Dendritic cell treated with granulocyte-macrophage colony-stimulating factor and Interleukin-4, amounts not matched to agents 40 ng/mL and 50 ng/mL, for 4 days (primary cell): ENCODE measurements at regions not wholly inside any gene's neighbourhood (a gene's known extent, or its start where the extent isn't known, plus 50 kb on each side); places are given as distances from the start of the nearest gene placed in this dataset.
"Not testable (repeated sequence)": the region's sequence is repeated elsewhere in the genome, so short reads cannot be mapped to it uniquely, and the experiment has no call there.

ENCODE experiments used
- H3K27ac Mint-ChIP-seq: one replicate; pipeline ENCODE4 v1.8.0; 2022; ENCODE audit warnings: mild to moderate bottlenecking, mixed read lengths
- H3K27me3 Mint-ChIP-seq: one replicate; pipeline ENCODE4 v1.8.0; 2022; ENCODE audit warnings: mild to moderate bottlenecking, mixed read lengths
- H3K36me3 Mint-ChIP-seq: one replicate; pipeline ENCODE4 v1.8.0; 2022; ENCODE audit warnings: low read depth, mixed read lengths
- H3K4me1 Mint-ChIP-seq: one replicate; pipeline ENCODE4 v1.8.0; 2022; ENCODE audit warnings: low read depth, mixed read lengths
- H3K4me3 Mint-ChIP-seq: one replicate; pipeline ENCODE4 v1.8.0; 2022; ENCODE audit warnings: mild to moderate bottlenecking, moderate library complexity, mixed read lengths
- H3K9me3 Mint-ChIP-seq: one replicate; pipeline ENCODE4 v1.8.0; 2022; ENCODE audit warnings: mixed read lengths
- intact Hi-C: fragments of 100-400 bp; cut with micrococcal nuclease; formaldehyde crosslinking; loops from one replicate; pipeline ENCODE4 v1.15.0; 2022

DNA sequence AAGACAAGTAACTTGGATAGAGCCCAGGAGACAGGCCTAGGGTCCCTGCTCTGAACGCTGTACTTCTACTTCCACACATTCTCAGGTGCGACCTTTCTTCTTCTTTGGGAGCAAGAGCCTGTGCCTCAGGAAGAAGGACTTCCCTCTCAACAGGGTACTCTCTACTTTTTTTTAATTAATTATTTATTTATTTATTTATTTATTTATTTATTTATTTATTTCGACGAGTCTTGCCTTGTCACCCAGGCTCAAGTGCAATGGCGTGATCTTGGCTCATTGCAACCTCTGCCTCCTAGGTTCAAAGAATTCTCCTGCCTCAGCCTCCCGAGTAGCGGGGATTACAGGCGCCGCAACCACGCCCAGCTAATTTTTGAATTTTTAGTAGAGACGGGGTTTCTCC is 361.6 kb downstream of the FAM72C start:
- intact Hi-C loops, result no loop called here
- H3K4me1 Mint-ChIP-seq, result no peaks in the 10 kb centered on the region
- H3K27ac Mint-ChIP-seq, result no peak overlapping the region
- peaks cover 2% of the 10 kb centered on the region for H3K27me3 Mint-ChIP-seq
- H3K4me3 Mint-ChIP-seq, result no peak overlapping the region
- H3K36me3 Mint-ChIP-seq, result no peaks in the 10 kb centered on the region
- H3K9me3 Mint-ChIP-seq, result no peaks in the 10 kb centered on the region

DNA sequence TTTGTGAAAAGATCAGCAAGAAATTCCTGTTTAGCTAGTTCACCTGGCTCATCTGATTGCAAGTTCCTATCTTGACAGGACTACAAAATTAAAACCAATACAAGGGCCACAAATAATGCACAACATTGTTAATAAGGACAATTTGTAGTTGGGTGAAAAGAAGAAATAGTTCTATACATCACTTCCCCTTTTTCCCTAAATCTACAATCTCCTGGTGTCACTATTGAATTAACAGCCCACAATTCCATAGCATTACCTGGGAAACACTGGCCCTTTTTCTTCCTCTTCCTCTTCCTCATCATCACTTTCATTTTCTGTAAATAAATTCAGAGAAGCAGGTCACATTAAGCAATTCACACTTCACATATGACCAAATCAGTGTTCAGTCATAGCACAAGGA is 366.9 kb downstream of the FAM72C start:
- Mint-ChIP-seq H3K27ac (no peak overlapping the region), H3K4me3 (no peak overlapping the region), H3K36me3 (no peaks in the 10 kb centered on the region), H3K4me1 (no peaks in the 10 kb centered on the region), H3K9me3 (no peaks in the 10 kb centered on the region), H3K27me3 (peaks cover 1% of the 10 kb centered on the region)
- intact Hi-C loops, result no loop called here

DNA sequence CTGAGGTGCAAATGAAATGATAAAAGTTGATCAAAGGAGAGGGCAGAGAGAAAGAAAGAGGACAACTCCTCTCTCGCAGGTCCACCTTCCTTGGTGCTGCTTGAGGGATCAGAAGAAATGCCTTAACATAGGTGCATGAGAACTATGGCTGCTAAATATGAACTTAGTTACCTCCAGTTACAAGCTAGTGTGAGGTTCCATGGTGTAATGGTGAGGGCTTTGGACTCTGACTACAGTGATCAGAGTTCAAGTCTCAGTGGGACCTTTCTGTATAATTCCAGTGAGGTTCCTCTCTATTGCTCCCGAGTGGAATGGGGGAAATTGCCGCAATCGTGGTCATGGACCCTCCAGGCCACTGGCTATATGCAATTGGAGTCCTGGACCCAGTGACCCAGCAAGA is 387.3 kb downstream of the FAM72C start:
- intact Hi-C loops, result no loop called here
- Mint-ChIP-seq H3K9me3 (peaks cover 8% of the 10 kb centered on the region), H3K4me1 (no peaks in the 10 kb centered on the region), H3K36me3 (no peaks in the 10 kb centered on the region), H3K27ac (no peak overlapping the region), H3K27me3 (peaks cover 11% of the 10 kb centered on the region), H3K4me3 (no peak overlapping the region)

DNA sequence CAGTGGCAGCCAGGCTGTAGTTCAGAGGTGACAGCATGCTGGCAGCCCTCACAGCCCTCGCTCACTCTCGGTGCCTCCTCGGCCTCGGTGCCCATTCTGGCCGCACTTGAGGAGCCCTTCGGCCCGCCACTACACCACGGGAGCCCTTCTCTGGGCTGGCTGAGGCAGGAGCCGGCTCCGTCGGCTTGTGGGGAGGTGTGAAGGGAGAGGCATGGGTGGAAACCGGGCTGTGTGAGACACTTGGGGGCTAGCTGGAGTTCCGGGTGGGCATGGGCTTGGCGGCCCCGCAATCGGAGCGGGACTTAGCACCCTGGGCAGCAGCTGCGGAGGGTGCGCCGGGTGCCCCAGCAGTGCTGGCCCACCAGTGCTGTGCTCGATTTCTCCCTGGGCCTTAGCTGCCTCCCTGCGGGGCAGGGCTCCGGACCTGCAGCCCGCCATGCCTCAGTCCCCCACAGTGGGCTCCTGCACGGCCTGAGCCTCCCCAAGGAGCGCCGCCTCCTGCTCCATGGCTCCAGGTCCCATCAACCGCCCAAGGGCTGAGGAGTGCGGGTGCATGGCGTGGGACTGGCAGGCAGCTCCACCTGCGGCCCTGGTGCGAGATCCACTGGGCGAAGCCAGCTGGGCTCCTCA is 396.8 kb downstream of the FAM72C start:
- H3K4me3 Mint-ChIP-seq, result no peak overlapping the region
- peaks cover 9% of the 10 kb centered on the region for H3K9me3 Mint-ChIP-seq
- H3K36me3 Mint-ChIP-seq, result no peaks in the 10 kb centered on the region
- H3K27me3 Mint-ChIP-seq, result peaks cover under 1% of the 10 kb centered on the region
- intact Hi-C loops, result no loop called here
- H3K27ac Mint-ChIP-seq, result no peak overlapping the region
- H3K4me1 Mint-ChIP-seq, result no peaks in the 10 kb centered on the region

- not testable (repeated sequence) for H3K27me3 Mint-ChIP-seq, H3K36me3 Mint-ChIP-seq
These were observed 399.1 kb downstream of the FAM72C start for GRCh38 chr1:143572661-143573060.

GRCh38 chr1:143563761-143564160 is 408.0 kb downstream of the FAM72C start:
- H3K4me1 Mint-ChIP-seq, H3K4me3 Mint-ChIP-seq, intact Hi-C loops, H3K9me3 Mint-ChIP-seq, H3K27me3 Mint-ChIP-seq, H3K27ac Mint-ChIP-seq, H3K36me3 Mint-ChIP-seq: not testable (repeated sequence)

More at GRCh38 chr1:143572661-143573060, 399.1 kb downstream of the FAM72C start:
- H3K9me3 Mint-ChIP-seq, H3K4me1 Mint-ChIP-seq, intact Hi-C loops, H3K27ac Mint-ChIP-seq, H3K4me3 Mint-ChIP-seq: not testable (repeated sequence)

DNA sequence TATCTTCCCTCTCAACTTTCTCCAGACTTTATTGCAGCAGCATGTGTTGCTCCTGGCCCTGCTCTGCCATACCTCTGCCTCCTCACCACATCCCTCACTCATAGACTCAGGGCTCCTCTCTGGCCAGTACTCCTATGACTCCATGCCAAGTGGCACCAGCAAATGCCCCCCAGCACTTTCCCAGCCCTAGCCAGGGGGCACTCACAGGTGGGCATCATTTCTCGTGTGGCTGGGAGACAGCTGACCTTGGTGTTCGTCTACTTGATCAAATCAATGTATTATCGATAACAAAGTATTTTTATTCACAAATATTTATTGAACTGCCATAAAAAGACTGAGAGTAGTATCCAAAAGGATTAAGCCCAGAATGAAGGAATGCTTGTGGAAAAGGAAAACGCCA is 418.2 kb downstream of the FAM72C start:
- no peaks in the 10 kb centered on the region for H3K4me1 Mint-ChIP-seq

DNA sequence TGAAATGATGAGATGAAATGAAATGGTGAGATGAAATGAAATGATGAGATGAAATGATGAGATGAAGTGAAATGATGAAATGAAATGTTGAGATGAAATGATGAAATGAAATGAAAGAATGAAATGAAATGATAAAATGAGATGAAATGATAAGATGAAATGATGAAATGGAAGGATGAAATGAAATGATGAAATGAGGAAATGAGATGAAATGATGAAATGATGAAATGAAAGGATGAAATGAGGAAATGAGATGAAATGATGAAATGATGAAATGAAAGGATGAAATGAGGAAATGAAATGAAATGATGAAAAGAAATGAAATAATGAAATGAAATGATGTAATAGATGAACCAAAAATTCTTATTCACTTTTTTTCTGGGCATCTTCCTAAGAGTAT is 467.1 kb downstream of the FAM72C start:
- H3K4me1 Mint-ChIP-seq, intact Hi-C loops, H3K27ac Mint-ChIP-seq, H3K4me3 Mint-ChIP-seq: not testable (repeated sequence)
- H3K27me3 Mint-ChIP-seq, result peaks cover 12% of the 10 kb centered on the region
- peaks cover 14% of the 10 kb centered on the region for H3K36me3 Mint-ChIP-seq
- H3K9me3 Mint-ChIP-seq, result peaks cover 35% of the 10 kb centered on the region

More for the DNA sequence above, 418.2 kb downstream of the FAM72C start:
- intact Hi-C loops, result no loop called here
- Mint-ChIP-seq H3K27ac (no peak overlapping the region), H3K9me3 (no peaks in the 10 kb centered on the region), H3K36me3 (no peaks in the 10 kb centered on the region), H3K4me3 (no peak overlapping the region), H3K27me3 (no peaks in the 10 kb centered on the region)

DNA sequence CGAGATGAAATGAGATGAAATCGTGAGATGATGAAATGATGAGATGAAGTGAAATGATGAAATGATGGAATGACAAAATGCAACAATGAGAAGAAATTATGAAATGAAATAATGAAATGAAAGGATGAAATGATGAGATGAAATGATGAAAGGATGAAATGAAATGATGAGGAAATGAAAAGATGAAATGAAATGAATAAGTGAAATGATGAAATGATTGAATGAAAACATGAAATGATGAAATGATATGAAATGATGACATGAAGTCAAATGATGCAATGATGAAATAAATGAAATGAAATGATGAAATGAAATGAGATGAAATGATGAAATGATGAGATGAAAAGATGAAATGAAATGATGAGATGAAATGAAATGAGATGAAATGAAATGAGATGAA is 467.7 kb downstream of the FAM72C start:
- Mint-ChIP-seq H3K9me3 (peaks cover 35% of the 10 kb centered on the region), H3K36me3 (peaks cover 14% of the 10 kb centered on the region), H3K27me3 (peaks cover 12% of the 10 kb centered on the region)
- H3K27ac Mint-ChIP-seq, intact Hi-C loops, H3K4me1 Mint-ChIP-seq, H3K4me3 Mint-ChIP-seq: not testable (repeated sequence)

GRCh38 chr1:143503048-143503447 is 468.7 kb downstream of the FAM72C start:
- not testable (repeated sequence) for H3K27ac Mint-ChIP-seq

DNA sequence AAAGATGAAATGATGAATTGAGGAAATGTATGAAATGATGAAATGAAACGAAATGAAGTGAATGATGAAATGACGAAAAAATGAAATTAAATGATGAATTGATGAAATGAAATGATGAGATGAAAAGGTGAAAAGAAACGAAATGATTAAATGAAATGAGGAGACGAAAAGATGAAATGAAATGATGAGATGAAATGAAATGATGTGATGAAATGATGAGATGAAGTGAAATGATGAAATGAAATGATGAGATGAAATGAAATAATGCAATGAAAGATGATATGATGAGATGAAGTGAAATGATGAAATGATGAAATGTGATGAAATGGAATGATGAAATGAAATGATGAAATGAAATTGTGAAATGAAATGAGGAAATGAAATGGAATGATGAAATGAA is 469.7 kb downstream of the FAM72C start:
- intact Hi-C loops, H3K4me1 Mint-ChIP-seq, H3K27ac Mint-ChIP-seq, H3K4me3 Mint-ChIP-seq: not testable (repeated sequence)
- Mint-ChIP-seq H3K36me3 (peaks cover 14% of the 10 kb centered on the region), H3K27me3 (peaks cover 22% of the 10 kb centered on the region), H3K9me3 (peaks cover 35% of the 10 kb centered on the region)

More at GRCh38 chr1:143503048-143503447, 468.7 kb downstream of the FAM72C start:
- peaks cover 35% of the 10 kb centered on the region for H3K9me3 Mint-ChIP-seq
- intact Hi-C loops, H3K4me3 Mint-ChIP-seq, H3K4me1 Mint-ChIP-seq: not testable (repeated sequence)
- H3K36me3 Mint-ChIP-seq, result peaks cover 14% of the 10 kb centered on the region
- peaks cover 17% of the 10 kb centered on the region for H3K27me3 Mint-ChIP-seq

DNA sequence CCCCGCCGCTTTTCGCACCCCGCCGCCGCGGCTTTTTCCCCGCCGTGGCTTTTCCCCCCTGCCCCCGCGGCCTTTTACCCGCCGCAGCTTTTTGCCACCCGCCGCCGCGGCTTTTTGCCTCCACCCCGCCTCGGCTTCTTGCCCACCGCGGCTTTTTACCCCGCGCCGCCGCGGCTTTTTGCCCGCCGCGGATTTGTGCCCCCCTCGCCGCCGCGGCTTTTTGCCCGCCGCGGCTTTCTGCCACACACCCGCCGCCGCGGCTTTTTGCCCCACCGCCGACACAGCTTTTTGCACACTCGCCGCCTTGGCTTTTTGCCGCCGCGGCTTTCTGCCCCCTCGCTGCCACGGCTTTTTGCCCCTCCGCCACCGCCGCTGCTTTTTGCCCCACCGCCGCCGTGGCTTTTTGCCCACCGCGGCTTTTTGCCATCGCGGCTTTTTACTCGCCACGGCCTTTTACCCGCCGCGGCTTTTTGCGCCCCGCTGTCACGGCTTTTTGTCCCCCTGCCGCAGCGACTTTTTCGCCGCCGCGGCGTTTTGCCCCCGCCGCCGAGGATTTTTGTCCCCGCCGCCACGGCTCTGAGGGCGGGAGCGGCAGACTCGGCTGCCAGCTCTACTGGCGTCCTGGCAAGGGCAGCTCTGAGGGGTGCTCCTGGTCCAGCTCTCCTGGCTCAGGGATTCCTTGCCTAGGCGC is 473.6 kb downstream of the FAM72C start:
- peaks cover 17% of the 10 kb centered on the region for H3K9me3 Mint-ChIP-seq
- intact Hi-C loops, H3K27ac Mint-ChIP-seq, H3K4me1 Mint-ChIP-seq: not testable (repeated sequence)
- peak overlapping the region; percentile 74 for H3K4me3 Mint-ChIP-seq
- peaks cover 21% of the 10 kb centered on the region for H3K27me3 Mint-ChIP-seq
- peaks cover 14% of the 10 kb centered on the region for H3K36me3 Mint-ChIP-seq

DNA sequence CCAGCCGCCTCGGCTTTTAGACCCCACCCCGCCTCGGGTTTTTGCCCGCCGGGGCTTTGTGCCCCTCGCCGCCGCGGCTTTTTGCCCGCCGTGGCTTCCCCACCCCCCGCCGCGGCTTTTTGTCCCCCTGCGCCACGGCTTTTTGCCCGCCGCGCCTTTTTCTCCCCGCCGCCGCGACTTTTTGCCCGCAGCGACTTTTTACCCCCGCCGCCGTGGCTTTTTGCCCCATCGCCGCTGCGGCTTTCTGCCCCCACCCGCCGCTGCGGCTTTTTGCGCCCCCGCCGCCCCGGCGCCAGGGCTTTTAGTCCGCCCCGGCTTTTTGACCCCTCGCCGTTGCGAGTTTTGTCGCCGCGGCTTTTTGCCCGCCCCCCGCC is 474.4 kb downstream of the FAM72C start:
- Mint-ChIP-seq H3K4me1 (peaks cover 4% of the 10 kb centered on the region), H3K4me3 (peak overlapping the region; percentile 6), H3K9me3 (peaks cover 8% of the 10 kb centered on the region), H3K27ac (no peak overlapping the region), H3K36me3 (peaks cover 7% of the 10 kb centered on the region), H3K27me3 (peaks cover 17% of the 10 kb centered on the region)
- intact Hi-C loops, result no loop called here

DNA sequence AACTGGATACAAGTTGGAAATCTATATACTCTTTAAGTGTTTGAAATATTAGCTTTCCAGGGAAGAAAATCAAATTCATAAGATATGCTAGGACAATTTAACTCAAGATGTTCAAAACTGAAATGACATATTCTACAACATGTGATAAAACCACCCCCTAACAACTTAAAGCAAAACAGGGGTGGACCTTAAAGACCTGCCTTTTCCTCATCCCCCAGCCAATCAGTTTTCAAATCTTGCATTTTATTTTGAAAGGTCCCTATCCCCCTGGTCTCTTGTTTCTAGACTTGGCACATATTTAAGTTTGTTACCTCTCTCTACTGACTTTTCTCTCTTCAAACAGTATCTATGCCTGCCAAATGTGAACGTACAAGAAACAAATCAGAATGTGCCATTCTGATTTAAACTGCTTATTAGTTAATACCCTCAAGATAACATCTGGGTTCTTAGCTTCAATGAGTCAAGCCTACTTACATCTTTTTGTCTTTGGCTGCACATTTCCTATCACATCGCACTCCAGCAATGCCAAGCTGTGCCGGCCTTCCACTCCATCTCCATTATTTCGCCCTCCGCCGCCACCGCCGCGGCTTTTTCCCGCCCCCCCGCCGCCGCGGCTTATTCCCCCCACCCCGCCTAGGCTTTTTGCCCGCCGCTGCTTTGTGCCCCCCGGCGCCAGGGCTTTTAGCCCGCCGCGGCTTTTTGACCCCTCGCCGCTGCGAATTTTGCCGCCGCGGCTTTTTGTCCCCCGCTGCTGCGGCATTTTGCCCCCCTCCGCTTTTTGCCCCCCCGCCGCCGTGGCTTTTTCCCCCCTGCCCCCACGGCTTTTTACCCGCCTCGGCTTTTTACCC is 475.0 kb downstream of the FAM72C start:
- intact Hi-C loops, result not testable (repeated sequence)

More for the DNA sequence above, 475.0 kb downstream of the FAM72C start:
- Mint-ChIP-seq H3K27me3 (peaks cover 13% of the 10 kb centered on the region), H3K4me3 (peak overlapping the region; percentile 6)
- H3K9me3 Mint-ChIP-seq, H3K36me3 Mint-ChIP-seq, H3K27ac Mint-ChIP-seq, H3K4me1 Mint-ChIP-seq: not testable (repeated sequence)
